ENCODE measurements at regions not wholly inside any gene's neighbourhood (a gene's known extent, or its start where the extent isn't known, plus 50 kb on each side); places are given as distances from the start of the nearest gene placed in this dataset.

DNA sequence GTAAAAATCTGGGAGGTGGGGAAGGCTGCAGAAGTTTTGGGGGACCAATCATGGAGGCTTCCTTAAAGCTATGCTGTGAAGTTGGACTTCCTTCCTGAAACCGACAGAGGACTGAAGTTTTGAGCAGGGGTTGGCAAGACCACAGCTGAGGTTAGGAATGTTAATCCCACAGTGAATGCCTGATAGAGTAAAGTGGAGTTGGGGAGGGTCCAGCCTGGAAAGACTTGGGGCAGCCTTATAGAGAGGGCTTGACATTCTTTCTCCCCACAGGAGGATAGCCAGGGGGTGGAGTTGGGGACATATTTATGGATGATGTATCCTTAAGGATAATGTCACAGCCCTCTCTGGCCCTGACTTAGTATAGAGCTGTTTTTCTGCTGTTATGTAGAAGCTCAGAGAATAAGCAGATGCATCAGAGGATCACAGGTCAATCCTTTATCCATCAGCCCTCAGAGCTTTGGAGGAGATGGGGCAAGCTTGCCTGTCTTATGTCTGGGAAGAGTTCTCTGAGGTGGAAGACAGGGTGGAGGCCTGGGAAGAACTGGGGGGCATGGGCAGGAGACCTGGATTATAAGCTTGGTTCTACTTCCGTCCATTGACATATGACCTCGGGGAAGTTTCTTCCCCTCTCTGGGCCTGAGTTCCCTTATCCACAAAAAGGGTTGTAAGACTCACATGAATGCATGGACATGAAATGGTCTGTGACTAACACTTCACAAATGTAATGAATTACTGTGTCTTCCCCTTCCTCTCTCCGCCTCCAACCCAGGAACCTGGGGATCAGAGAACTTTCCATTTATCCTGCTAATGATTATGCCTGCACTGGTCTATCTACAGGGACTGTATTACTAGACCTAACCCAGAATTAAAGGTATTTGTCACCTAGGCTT lies 317.8 kb downstream of the MIAT start:
- DNase-seq, result no peak

DNA sequence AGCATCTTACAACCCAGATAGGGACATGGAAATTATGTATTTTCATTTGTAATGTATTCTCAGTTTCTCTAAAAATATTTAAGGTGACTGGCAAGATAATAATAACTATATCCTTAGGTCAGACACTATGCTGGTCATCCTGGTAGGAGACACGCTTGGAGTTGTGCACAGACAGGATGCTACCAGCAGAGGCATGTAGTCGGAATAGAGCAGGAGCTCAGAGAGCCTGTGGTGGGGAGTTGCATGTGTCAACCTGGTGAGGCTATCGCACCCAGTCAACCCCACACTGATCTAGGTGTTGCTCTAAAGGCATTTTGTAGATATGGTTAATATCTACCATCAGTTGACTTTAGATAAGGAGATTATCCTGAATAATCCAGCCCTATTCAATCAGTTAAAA lies 318.5 kb downstream of the MIAT start:
- no peak for DNase-seq

DNA sequence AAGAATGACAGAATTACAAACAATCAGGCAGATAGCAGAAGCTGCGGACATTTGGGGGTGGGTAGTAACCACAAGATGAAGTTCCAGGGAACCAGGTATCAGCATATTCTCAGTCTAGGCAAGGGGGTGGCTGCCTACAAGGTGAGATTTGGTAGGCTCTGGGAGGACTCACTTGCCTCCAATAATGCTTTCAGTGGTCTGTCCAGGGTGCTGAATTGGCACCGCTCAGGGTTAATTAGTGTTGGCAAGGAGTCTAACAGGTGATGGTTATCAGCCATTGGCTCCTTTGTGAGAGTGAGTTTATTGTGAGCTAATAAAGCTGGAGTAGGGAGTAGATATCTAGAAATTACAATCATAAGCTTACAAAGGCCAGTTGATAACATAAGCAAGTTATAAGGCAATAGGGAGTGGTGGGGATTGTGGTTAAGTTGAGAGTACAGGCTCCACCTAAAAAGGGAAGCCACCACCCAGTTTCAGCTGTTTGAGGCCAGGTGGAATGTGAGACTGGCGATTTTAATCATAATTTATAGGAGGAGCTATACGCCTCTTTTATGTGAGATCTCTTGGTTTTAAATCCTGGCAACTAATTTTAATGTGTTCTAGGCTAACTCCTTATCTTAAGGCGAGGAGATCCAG lies 320.5 kb downstream of the MIAT start:
- no peak for DNase-seq

DNA sequence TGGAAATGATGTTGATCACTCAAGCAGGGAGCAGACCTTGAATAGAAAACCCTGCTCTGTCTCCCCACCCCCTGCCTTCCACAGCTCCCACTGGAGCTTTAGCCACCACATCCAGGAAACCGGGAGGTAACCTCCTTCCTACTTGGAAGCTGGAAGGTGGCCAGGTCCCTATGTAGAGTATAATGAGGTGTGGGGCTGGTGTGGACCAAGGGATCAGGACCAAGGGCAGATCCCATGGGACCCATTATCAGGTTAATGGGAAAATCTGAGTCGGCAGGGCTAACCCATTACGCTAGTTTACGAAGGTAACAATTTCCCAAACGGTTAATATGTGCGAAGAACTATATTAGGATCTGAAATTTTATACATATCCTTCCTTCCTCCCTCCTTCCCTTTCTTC lies 321.9 kb downstream of the MIAT start:
- no peak for DNase-seq

DNA sequence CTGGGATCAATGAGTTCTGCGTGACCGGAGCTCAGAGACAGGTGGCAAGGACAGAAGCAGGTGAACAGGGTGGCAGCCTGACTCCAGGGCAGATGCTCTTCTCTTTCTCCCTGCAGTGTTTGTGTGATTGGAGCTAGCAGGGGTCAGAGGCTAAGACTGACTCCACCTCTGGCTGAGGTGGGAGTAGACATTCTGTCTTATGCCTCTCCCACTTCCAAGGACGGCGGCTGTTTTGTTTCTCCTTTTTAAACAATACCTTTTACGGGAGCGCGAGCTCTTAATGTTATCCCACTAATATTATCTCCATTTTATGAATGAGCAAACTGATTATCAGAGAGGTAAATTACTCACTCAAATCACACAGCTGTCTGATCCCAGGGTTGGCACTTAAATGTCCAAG lies 323.7 kb downstream of the MIAT start:
- DNase-seq, result no peak

DNA sequence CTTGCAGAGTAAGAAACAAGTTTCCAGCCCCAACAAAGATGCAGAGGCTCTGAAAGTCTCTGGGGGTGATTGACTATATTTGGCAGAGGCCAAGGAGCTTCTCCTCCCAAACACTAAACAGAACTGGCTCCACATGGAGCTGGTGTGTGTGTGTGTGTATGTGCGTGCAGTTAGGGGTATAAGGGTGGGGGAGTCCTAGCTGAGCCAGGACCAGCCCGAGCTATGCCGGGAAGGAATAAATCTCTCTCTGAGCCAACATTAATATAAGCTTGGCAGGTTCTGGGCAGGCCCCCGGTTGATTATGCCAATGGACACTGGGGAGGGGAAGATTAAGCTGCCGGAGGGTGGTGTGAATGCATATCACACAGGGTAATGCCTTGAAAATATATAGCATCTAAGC lies 324.2 kb downstream of the MIAT start:
- no peak for DNase-seq

DNA sequence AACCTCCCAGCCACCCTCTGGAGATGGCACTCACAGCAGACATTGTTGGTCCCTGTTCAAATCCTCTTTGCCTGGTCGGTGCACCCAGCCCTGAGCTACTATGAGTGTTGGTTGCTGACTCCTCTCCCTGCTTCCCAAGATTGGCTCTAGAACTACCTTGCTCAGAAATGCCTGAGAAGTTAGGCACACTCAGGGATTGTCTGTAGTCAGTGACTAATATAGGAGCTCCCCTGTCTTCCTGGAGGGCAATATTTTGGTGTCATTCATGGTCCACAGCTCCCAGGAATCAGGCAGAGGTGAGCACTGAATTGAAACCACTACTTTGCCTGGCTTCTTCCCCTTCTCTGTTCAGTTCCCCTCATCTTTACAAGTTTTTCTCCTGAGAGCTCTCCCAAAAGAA lies 325.9 kb downstream of the MIAT start:
- no peak for DNase-seq

DNA sequence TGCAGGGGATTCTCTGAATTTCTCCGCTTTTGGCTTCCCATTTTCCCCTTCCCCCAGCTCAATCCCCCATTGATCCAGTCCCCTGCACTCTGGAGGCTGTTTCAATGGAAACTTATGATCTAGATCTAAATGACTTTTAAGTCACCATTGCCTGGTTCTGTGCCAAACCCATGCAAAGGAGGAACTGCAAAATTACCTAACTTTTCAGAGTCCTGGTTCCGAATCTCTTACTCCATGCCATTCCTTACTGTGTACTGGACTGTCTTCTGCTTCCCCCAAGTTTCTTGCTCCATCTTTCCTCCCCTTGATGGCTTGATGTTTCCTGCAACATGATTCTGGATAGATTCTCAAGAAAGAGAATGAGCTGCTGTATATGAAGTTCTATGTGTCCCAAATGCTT lies 327.8 kb downstream of the MIAT start:
- DNase-seq, result no peak

DNA sequence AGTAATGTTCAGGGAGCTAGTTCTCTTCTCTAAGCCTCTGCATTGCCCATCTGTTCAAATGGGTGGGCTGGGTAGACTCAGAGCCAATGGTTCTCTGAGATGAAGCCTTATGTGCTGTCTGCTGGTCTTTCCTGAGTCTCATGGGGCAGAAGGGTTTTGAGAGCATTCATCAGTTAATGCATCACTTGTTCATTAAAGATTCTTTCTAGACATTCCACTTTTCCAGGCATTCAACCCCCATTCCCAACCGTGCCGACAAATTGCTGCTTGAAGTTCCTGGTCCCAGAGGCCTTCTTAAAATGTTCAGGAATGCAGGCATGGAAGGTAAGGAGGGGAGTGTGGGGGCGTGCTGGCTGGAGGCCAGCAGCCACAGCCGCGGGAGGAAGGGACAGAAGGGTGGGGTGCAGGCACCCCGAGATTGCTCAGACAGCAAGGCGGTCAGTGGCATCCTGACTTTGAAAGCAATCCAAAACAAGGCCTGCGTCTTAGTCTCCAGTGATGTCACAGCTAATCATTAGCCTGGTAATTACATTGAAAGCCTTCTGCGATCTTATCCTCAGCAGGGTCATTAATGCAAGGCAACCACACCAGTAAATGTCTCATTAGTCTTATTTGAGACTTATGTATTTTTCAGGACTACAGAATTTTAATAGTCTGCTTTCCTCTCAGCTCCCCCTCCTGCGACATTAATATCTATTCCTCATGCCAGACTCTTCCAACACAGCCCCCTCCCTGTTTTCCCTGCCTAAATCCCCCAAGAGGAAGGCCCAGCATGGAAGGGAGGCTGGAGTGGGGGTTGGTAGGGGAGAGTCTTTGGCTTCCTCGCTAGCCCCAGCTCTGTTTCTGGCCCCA lies 328.8 kb downstream of the MIAT start:
- DNase-seq, result no peak

DNA sequence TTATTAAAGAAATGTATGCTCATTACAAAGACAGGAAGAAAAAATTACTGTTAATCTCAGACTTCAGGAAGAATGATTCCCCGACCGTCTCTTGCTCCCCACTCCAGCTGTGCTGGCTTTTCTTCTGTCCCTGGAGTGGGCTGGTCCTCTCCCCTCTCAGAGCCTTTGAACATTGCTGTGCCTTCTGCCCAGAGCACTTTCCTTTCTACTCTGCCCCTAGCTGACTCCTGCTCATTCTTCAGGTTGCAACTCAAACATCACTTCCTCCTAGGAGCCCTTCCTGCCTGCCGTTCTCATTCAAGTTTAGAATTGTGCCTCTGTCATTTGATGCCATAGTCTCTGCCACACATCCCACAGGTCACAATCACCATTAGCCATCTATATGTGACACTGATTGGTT lies 329.5 kb downstream of the MIAT start:
- DNase-seq, result no peak

DNA sequence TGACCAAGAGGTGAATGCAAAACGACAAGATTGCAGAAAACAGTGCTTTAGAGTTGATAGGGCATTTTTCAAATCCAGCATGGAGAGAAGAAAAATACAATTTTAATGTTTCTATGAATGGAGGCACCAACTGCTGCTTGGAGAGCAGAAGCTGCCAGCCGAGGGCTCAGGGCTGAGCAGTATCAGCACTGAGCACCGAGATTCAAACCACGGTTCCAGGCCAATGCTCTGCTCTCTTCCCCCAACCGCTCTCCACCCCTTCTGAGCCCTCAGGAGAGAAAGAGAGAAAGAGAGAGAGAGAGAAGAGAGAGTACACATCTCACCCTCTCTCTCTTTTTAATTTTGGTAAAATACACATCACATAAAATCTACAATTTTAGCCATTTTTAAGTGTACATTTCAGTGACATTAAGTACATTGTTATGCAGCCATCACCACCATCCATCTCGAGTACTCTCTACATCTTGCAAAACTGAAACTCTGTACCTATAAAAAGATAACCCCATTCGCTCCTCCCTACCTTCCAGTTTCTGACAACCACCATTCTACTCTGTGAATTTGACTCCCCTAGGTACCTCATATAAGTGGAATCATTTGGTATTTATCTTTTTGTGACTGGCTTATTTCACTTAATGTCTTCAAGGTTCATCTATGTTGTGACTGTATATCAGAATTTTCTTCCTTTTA lies 333.3 kb downstream of the MIAT start:
- DNase-seq, result no peak

DNA sequence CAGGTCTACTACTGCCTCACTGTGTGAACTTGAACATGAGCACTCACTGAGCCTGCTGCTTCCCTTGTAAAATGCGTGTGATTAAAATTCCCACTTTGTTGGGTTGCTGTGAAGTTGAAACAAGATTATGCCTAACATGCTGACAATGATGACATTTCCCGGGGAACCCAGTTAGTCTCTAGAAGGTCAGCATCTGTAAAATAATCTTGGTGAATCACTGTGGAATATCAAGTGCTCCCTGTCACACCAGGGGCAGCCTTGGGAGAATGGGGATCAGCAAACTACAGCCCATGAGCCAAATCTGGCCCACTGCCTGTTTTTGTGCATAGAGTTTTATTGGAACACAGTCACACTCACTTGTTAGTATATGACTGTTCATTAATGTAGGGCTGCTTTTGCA lies 335.2 kb downstream of the MIAT start:
- no peak for DNase-seq

DNA sequence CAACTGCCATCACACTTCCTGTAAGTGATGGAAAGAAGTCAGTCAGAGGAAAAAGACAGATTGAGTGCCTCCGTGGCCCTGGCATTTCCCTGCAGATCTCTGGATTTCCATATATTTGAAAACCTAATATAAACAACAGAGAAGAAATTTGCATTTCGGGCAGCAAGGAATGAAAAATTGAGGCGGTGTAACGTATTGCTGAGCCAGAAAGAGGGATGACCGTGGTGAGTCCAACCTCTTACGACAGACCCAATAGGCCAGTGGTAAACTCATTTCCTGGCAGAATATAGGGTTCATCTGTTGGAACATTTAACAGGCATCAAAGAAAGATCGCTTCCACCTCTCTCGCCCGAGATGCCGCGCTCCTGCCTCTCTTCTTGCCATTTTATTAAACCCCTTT lies 336.5 kb downstream of the MIAT start:
- DNase-seq, result no peak

DNA sequence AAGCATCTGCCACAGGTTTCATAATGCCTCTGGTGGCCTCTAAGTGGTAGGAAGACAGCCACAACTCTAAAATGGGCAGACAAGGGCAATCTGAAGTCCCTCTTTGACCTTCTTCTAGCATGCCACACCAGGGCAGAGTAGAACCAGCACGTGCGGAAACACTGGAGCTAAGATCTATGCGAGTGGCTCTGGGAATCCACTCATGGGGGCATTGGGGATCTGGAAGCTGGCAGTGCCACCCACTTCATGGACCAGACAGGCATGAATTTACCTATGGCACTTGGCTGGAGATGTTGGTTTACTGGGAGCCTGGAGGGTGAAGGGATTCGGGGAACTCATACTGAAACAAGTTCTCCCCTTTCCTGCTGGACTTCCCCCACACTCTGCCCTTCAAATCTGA lies 337.4 kb downstream of the MIAT start:
- DNase-seq, result no peak

DNA sequence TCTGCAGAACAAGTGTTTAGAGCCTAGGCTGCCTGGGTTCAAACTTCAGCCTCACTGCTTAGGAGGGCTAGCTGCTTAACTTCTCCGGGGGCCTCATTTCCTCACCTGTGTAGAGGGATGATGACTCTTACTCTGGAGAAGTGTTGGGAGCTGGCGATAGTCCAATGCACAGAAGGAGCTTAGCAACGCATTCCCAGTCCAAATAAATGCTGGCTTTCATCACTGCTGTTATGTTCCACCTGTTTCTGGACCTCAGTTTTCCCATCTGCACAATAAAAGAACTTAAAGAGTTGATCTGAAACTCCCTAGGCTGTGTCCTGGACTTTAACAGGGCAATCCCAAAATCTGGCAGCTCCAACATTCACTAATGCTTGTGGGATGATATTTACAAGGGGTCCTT lies 337.8 kb downstream of the MIAT start:
- no peak for DNase-seq

DNA sequence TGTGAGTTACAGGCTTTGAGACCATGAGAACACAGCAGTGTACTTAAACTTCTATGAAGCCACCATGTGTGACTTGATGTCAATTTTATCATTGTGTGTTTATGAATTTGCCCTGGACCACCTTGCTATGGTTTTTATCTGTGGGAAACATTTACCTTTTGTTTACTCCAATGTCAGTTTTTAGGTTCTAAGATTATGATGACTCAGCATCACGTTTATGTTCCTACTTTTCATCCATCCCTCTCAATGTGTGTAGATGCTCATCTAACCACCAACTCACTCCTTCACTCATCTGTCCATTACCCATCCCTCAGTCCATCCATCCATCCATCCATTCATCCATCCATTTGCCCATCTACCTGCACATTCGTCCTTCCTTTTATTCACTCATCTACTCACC lies 338.8 kb downstream of the MIAT start:
- DNase-seq, result no peak

DNA sequence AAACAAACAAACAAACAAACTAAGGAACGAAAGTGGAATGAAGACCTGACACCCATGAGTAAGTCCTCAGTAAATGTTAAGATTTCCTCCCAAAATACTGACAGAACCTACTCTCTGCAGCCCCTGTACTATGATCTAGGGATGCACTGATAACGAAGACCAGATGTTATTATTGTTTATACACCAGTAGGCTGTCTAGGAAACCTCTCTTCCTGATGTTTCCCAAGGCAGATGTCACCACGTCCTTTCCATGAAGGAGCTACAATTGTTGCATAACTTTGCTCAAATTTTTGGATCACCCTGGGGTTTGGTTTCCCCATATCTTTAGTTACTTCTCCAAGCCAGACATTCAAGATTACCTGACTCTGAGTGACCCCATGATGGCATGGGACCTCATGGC lies 340.7 kb downstream of the MIAT start:
- DNase-seq, result no peak

DNA sequence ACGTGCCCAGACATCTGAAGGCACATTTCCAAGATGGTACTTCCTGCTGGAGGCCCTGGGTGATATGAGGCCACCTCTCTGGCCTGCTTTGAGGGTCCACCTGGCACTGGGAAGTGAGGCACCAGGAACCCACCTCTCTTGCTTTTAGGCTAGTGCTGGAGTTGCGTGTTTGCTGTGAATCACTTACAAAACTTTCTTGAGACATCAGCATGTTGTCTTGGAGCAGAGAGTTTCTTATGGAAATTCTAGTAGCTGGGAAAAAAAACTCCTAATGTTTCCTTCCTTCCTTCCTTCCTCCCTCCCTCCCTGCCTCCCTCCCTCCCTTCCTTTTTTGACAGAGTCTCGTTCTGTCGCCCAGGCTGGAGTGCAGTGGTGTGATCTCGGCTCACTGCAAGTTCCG lies 341.3 kb downstream of the MIAT start:
- DNase-seq, result no peak

DNA sequence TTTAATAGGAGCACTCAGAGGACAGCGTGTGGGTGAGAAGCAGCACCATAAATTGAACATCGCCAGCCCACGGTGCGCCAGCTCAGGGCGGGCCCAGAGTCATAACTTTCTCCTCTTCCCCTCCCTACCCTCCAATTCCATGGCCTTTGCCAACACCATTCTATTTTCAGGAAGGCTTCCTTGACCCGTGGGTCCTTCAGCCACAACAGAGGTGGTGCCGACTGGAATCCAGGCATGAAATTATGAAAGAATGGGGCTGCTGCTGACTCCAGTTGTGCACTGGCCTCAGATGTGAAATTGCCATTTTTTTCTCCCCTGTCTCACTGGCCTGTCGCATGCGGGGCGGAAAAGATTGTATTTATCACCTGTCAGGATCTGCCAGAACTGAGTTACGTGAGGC lies 345.9 kb downstream of the MIAT start:
- no peak for DNase-seq

DNA sequence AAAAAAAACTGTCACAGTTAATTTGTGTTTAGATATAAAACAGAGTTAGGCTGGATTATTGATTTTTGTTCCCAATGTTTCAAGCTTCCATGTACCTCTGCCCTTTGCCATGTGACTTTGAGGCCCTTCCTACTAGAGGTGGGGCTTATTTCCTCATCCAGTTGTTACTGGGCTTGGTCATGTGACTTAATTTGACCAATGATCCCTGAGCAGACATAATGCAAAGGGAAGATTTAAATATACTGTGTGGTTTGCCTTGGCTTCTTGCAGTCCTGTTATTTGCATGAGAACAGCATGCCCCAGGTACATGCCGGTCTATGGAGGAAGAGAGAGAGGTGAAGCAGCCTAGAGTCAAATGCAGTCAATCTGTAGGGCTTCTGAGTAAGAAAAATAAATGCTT lies 347.0 kb downstream of the MIAT start:
- no peak for DNase-seq

DNA sequence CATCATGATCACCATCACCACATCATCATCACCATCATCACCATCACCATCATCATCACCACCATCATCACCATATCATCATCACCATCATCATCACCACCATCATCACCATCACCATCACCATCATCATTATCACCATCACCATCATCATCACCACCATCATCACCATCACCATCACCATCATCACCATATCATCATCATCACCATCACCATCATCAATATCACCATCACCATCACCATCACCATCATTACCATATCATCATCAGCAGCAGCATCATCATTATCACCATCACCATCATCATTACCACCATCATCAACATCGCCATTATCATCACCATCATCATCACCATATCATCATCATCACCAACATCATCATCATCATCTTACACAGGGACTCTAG lies 351.1 kb downstream of the MIAT start:
- DNase-seq, result no peak

DNA sequence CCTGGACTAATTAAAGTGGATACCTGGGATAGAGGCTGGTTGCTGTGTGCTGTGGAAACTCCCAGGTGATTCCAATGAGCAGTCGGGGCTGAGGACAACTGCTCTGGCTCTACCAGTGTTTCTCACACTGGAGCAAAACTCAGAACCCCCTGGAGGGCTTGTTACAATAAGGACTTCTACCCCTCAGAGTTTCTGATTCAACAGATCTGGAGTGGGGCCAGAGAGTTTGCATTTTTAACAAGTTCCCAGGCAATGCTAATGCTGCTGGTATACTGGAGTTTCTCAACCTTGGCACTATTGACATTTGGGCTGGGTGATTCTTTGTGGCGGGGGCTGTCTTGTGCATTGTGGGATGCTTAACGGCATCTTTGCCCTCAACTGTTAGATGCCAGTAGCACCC lies 353.7 kb downstream of the MIAT start:
- no peak for DNase-seq

DNA sequence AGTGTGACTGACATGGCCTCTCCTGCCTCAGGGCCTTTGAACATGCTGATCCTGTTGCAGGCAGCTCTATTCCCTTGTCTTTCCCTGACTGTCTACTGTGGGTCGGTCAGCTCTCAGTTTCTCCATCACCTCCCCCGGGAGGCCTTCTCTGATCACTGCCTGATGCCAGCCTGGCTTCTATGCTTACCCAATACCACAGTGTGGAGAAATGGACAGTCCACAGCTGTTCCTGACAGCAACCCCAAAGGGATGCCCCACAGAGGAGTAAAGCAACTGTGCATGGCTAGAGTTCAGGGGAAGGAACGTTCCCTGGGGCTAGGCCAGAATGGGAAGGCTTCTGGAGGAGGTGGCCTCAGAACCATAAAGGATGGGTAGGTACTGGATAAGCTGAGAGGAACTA lies 354.3 kb downstream of the MIAT start:
- DNase-seq, result no peak

Data from activated effector memory CD4-positive, alpha-beta T cell treated with anti-CD3 and anti-CD28 coated beads, Interleukin-2, amount 50 U/mL, for 16 hours (primary cell).